ENCODE measurements at regions not wholly inside any gene's neighbourhood (a gene's known extent, or its start where the extent isn't known, plus 50 kb on each side); places are given as distances from the start of the nearest gene placed in this dataset.
"Not testable (repeated sequence)": the region's sequence is repeated elsewhere in the genome, so short reads cannot be mapped to it uniquely, and the experiment has no call there.

DNA sequence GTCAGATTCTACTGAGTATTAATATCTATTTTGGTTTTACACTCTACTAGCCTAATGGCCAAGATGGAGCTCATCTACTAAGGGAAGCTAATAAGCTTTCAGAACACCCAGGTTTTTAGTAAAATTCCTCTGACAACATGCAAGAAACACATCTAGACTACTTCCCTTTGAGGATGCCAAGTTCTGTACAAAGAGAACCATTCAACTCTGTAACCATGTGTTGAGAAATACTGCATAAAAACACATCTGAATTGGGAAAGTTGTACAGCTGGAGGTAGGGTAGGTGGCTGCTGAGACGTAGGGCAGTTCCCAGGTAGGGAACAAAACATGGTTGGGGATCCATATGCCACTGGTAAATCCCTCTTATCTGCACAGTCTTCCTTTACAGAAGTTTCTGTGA is 66.2 kb downstream of the SC5D start:
- no peak for DNase-seq

DNA sequence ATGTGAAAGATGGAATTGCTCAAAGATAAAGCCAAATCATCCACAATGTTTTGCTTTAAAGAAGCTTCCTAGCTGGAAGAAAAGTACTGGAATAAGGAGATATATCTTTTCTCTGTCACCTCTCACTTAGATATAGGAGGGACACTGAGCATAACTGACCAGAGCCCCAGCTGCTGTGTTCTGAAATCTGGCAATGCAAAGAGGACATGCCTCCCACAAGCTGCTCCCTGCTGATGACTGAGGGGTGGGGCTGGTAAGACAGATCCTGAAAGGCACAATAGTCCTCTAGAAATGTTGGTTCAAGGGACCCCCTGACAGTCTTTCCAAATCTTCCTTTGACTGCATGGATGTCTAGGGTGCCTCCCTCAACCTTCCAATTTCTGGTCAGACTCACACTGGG is 67.0 kb downstream of the SC5D start:
- DNase-seq: no peak

DNA sequence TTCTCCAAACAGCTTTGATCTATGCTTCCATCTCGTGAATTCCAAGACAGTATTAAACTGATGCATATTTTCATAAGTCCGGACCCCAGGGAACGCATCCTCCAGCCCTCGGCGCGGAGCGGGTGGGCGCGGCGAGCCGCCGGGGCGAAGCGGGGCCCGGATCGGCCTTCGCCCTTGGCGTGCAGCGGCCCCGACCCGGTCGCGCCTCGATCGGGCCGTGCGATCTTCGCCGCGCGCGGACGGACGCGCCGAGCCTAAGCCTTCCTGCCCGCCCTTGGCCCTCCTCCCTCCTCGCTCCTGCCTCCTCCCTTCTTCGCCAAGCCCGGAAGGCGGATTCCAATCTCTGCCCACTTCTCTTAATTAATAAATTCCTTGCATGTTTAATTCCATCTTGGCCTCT is 70.4 kb downstream of the SC5D start:
- DNase-seq: not testable (repeated sequence)

- DNase-seq: peak; percentile 65
Observed at GRCh38 chr11:121365304-121365703, 72.7 kb downstream of the SC5D start.

DNA sequence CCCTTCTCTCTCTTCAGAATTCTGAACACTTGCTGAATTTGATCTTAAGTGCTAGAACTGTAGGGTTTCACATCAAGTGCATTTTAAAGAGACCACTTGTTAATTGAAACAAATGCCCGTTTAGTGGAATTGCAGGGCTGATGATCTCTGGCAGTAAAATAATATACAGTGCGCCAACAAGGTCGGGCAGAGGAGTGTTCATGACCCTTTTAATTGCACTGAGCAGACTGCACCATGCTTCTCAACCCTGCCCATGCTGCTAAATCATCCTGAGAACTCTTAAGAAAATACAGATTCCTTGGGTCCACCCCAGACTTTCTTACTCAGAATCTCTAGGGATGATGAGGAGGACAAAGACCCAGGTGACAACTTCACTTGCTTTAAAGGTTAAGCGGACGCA is 73.5 kb downstream of the SC5D start:
- DNase-seq: no peak

- DNase-seq: no peak
Observed at GRCh38 chr11:121367001-121367843, 74.7 kb downstream of the SC5D start.

- no peak for DNase-seq
Observed at GRCh38 chr11:121367844-121368225, 75.3 kb downstream of the SC5D start.

DNA sequence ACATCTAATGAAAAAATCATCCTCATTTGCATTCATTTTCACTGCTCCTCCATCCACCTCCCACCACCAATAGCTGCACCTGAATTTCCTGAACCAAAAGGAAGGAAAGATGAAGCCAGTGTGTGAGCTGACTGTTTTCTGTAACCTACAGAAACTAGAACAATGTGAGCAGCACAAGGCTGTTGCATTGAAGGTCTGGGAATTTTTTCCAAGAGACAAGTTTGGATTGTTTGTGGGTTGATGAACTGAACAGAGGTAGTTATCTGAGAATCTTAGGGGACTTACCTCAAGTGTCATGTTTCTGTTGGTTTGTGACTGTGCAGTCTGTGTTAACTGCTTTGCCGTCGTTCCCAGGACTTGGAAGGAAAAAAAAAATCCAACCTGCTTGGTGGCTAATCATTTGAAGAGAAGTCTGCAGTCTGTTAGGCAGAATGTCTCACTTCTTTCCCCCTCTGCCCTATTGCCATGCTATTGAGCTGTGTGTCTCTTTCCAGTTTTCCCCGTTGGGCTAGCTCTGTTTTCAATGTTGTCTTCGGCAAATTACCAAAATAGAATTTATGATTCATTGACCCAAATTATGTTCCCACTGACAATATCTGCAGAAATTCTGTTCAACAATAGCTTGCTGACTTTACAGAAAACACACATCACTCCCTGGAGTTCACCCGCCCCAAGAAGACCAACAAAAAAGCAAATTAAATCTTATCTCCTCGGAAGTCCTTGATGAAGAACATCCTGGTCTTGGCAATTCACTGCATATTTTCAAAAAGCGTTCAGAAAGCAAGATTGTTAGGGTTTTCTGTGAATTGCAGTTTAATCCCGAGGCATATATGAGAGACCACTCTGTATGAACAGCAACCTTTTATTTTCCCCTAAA is 76.0 kb downstream of the SC5D start:
- no peak for DNase-seq

GRCh38 chr11:121369366-121369765 is 76.8 kb downstream of the SC5D start:
- no peak for DNase-seq

DNA sequence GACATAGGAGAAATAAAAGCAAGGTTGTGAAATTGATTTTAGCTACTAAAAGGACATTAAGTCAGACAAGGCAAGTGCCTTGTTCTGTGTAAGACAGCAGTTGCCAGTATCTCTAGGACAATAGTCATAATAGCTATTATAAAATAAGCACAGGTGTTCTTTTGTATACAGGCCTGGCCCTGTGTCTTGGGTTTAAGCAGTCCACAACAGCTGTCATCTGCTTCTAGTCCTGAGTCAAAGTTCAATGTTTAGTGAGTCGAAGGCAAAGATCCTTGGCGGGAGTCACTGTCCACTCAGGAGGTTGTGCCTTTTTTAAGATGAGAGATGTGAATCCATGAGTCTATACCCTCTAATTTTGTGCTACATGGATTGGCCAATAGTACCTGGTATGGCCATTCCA is 79.5 kb downstream of the SC5D start:
- no peak for DNase-seq

DNA sequence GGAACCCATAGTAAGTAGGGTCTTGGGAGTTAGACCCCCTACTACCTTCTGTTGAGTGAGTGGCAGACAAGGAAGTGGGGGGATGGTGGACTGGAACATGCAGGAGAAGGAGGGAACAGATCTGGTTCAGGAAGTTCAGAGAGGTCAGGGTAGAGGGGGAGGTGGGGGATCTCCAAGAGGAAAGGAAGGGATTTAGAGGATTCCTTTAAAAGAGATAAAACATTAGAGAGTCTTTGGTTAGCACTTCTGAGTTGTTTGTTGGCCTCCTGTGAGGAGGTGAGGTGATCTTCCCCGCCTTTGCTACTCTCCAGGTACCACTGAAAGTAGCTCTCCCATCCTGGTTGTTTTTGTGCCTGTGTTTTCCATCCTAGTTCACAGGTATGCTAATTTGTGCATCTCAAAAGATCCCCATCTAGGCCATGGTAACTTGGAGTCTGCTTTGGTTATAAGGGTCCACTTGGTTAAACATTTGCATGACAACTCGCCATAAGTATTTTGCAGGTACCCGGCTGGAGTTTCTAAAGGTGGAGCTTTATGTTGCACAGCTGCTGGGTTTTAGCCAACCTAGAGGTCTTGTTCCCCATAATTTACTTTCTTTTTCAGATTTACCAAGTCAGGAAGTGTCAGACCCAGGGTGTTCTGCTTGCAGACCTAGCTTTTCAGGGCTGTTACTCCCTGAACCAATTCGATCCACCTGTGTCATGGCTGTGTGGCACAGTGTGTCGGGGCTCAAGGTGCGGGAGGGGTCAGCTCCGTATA is 79.3 kb upstream of the SORL1 start:
- no peak for DNase-seq

GRCh38 chr11:121374286-121374985 is 77.7 kb upstream of the SORL1 start:
- DNase-seq: no peak

- DNase-seq: no peak
Observed at GRCh38 chr11:121376130-121376529, 76.0 kb upstream of the SORL1 start.

DNA sequence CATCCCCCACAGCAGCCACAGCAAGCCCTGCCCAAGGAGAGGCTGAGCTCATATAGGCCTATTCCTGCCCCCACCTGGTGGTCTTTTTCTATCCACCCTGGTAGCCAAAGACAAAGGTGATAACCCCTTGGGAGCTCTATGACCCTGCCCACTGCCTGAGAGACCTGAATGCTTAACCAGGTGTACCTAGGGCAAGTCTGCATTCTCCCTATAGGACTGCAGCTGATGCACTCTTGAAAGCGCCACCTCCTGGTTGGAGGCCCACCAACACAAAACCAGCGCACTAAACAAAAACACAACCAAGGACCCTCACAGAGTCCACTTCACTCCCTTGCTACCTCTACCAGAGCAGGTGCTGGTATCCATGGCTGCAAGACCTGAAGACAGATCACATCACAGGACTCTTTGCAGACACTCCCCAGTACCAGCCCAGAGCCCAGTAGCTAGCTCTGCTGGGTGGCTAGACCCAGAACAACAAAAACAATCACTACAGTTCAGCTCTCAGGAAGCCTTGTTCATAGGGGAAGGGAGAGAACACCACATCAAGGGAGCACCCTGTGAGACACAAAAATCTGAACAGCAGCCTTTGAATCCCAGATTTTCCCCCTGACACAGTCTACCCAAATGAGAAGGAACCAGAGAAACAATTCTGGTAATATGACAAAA is 72.8 kb upstream of the SORL1 start:
- not testable (repeated sequence) for DNase-seq

DNA sequence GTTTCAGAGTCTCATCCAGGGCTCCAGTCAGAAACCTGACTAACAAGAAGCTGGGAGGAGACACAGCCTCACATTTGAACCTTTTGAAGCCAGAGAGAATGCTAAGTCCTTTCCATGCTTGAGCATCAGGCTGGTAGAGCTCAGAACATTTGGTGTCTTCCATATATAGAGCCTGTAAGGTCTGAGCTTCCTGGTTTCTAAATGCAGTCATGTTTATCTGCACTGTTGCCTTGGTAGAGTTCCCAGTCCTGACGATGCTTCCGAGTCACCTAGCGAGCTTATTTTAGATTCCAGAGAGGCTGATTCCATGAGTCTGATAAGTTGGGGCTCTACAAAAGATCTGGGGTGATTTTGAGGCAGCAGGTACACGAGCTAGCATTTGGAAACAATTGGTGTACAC is 68.4 kb upstream of the SORL1 start:
- no peak for DNase-seq

GRCh38 chr11:121385688-121386087 is 66.4 kb upstream of the SORL1 start:
- DNase-seq: no peak

Data from NCI-H1694 treated with DMSO at 0.1 percent for 48 hours (cell line).